ENCODE measurements at regions not wholly inside any gene's neighbourhood (a gene's known extent, or its start where the extent isn't known, plus 50 kb on each side); places are given as distances from the start of the nearest gene placed in this dataset.

GRCh38 chr5:52694648-52695047 lies 93.1 kb upstream of the ITGA1 start:
- Mint-ChIP-seq H3K4me3 (no peak overlapping the region), H3K9me3 (no peaks in the 10 kb centered on the region), H3K4me1 (ENCODE audit: low read depth in 2 of 2) (peaks cover 9 to 11% of the 10 kb centered on the region in 2 donors), H3K27me3 (peaks cover 0 to 6% of the 10 kb centered on the region in 2 donors), H3K36me3 (peaks cover 6% of the 10 kb centered on the region), H3K27ac (no peak overlapping the region)
- ATAC-seq = no peak
- no peak for DNase-seq (ENCODE audit: low spot score)

- ATAC-seq (peak in 1 of 2 donors; percentile 66), DNase-seq (ENCODE audit: low spot score) (no peak)
- Mint-ChIP-seq H3K36me3 (no peaks in the 10 kb centered on the region), H3K4me3 (peak overlapping the region; percentile 41), H3K9me3 (no peaks in the 10 kb centered on the region), H3K27ac (peak overlapping the region; percentile 25 to 87), H3K4me1 (ENCODE audit: low read depth in 2 of 2) (peaks cover 13 to 25% of the 10 kb centered on the region in 2 donors), H3K27me3 (no peaks in the 10 kb centered on the region)
These were observed 84.8 kb upstream of the ITGA1 start for GRCh38 chr5:52702877-52703276.

GRCh38 chr5:52703321-52703720 lies 84.4 kb upstream of the ITGA1 start:
- Mint-ChIP-seq H3K4me1 (ENCODE audit: low read depth in 2 of 2) (peaks cover 15 to 30% of the 10 kb centered on the region in 2 donors), H3K4me3 (peak overlapping the region; percentile 41), H3K9me3 (no peaks in the 10 kb centered on the region), H3K27ac (peak overlapping the region; percentile 25 to 87), H3K36me3 (no peaks in the 10 kb centered on the region), H3K27me3 (no peaks in the 10 kb centered on the region)
- DNase-seq (ENCODE audit: low spot score) (no peak), ATAC-seq (no peak)

GRCh38 chr5:52705720-52706119 lies 82.0 kb upstream of the ITGA1 start:
- Mint-ChIP-seq H3K4me1 (ENCODE audit: low read depth in 2 of 2) (peaks cover 26 to 53% of the 10 kb centered on the region in 2 donors), H3K27ac (no peak overlapping the region), H3K9me3 (no peaks in the 10 kb centered on the region), H3K4me3 (no peak overlapping the region), H3K36me3 (no peaks in the 10 kb centered on the region), H3K27me3 (no peaks in the 10 kb centered on the region)
- DNase-seq (ENCODE audit: low spot score) (no peak), ATAC-seq (no peak)

- H3K36me3 Mint-ChIP-seq = no peaks in the 10 kb centered on the region
- ATAC-seq = no peak
- peaks cover 35 to 58% of the 10 kb centered on the region in 2 donors for H3K4me1 Mint-ChIP-seq (ENCODE audit: low read depth in 2 of 2)
- DNase-seq (ENCODE audit: low spot score) = no peak
- no peak overlapping the region for H3K27ac Mint-ChIP-seq
- no peak overlapping the region for H3K4me3 Mint-ChIP-seq
- no peaks in the 10 kb centered on the region for H3K27me3 Mint-ChIP-seq
- H3K9me3 Mint-ChIP-seq = no peaks in the 10 kb centered on the region
These were observed 80.9 kb upstream of the ITGA1 start for GRCh38 chr5:52706775-52707174.

GRCh38 chr5:52707616-52708015 lies 80.1 kb upstream of the ITGA1 start:
- DNase-seq (ENCODE audit: low spot score) (no peak), ATAC-seq (no peak)
- Mint-ChIP-seq H3K4me3 (peak overlapping the region; percentile 15), H3K27me3 (no peaks in the 10 kb centered on the region), H3K4me1 (ENCODE audit: low read depth in 2 of 2) (peaks cover 33 to 52% of the 10 kb centered on the region in 2 donors), H3K36me3 (no peaks in the 10 kb centered on the region), H3K9me3 (no peaks in the 10 kb centered on the region), H3K27ac (peak overlapping the region; percentile 40 to 74)

- no peaks in the 10 kb centered on the region for H3K36me3 Mint-ChIP-seq
- DNase-seq (ENCODE audit: low spot score) = no peak
- peak overlapping the region; percentile 38 for H3K4me3 Mint-ChIP-seq
- H3K4me1 Mint-ChIP-seq (ENCODE audit: low read depth in 2 of 2) = peaks cover 32 to 46% of the 10 kb centered on the region in 2 donors
- peak overlapping the region; percentile 40 to 74 for H3K27ac Mint-ChIP-seq
- H3K27me3 Mint-ChIP-seq = no peaks in the 10 kb centered on the region
- ATAC-seq = no peak
- H3K9me3 Mint-ChIP-seq = no peaks in the 10 kb centered on the region
These were observed 79.3 kb upstream of the ITGA1 start for GRCh38 chr5:52708463-52708862.

- ATAC-seq (peak; percentile 92 to 93), DNase-seq (ENCODE audit: low spot score) (peak; percentile 65)
- Mint-ChIP-seq H3K36me3 (no peaks in the 10 kb centered on the region), H3K4me1 (ENCODE audit: low read depth in 2 of 2) (peaks cover 30 to 40% of the 10 kb centered on the region in 2 donors), H3K9me3 (no peaks in the 10 kb centered on the region), H3K27ac (peak overlapping the region; percentile 74 to 89), H3K4me3 (peak overlapping the region; percentile 66), H3K27me3 (no peaks in the 10 kb centered on the region)
These were observed 78.4 kb upstream of the ITGA1 start for GRCh38 chr5:52709167-52709925.

GRCh38 chr5:52710310-52710971 lies 77.3 kb upstream of the ITGA1 start:
- Mint-ChIP-seq H3K36me3 (no peaks in the 10 kb centered on the region), H3K4me1 (ENCODE audit: low read depth in 2 of 2) (peaks cover 30 to 36% of the 10 kb centered on the region in 2 donors), H3K4me3 (peak overlapping the region; percentile 66), H3K27ac (peak overlapping the region; percentile 74 to 89), H3K9me3 (no peaks in the 10 kb centered on the region), H3K27me3 (no peaks in the 10 kb centered on the region)
- no peak for DNase-seq (ENCODE audit: low spot score)
- ATAC-seq = no peak

GRCh38 chr5:52710972-52711596 lies 76.6 kb upstream of the ITGA1 start:
- H3K36me3 Mint-ChIP-seq = no peaks in the 10 kb centered on the region
- peaks cover 30 to 36% of the 10 kb centered on the region in 2 donors for H3K4me1 Mint-ChIP-seq (ENCODE audit: low read depth in 2 of 2)
- H3K27ac Mint-ChIP-seq = peak overlapping the region; percentile 74 to 89
- H3K4me3 Mint-ChIP-seq = peak overlapping the region; percentile 2
- no peaks in the 10 kb centered on the region for H3K27me3 Mint-ChIP-seq
- ATAC-seq (no peak), DNase-seq (ENCODE audit: low spot score) (no peak)
- no peaks in the 10 kb centered on the region for H3K9me3 Mint-ChIP-seq

- DNase-seq (ENCODE audit: low spot score) (no peak), ATAC-seq (no peak)
- peaks cover 30 to 36% of the 10 kb centered on the region in 2 donors for H3K4me1 Mint-ChIP-seq (ENCODE audit: low read depth in 2 of 2)
- peaks cover 0 to 4% of the 10 kb centered on the region in 2 donors for H3K27me3 Mint-ChIP-seq
- H3K36me3 Mint-ChIP-seq = peaks cover 4% of the 10 kb centered on the region
- no peak overlapping the region for H3K27ac Mint-ChIP-seq
- H3K4me3 Mint-ChIP-seq = no peak overlapping the region
- H3K9me3 Mint-ChIP-seq = peaks cover 4% of the 10 kb centered on the region
These were observed 75.4 kb upstream of the ITGA1 start for GRCh38 chr5:52712354-52712753.

- ATAC-seq = peak; percentile 90 to 94
- H3K4me1 Mint-ChIP-seq (ENCODE audit: low read depth in 2 of 2) = peaks cover 23 to 29% of the 10 kb centered on the region in 2 donors
These were observed 62.5 kb upstream of the ITGA1 start for GRCh38 chr5:52725065-52725746.

GRCh38 chr5:52725808-52726207 lies 61.9 kb upstream of the ITGA1 start:
- H3K36me3 Mint-ChIP-seq = peaks cover 6% of the 10 kb centered on the region
- peaks cover 0 to 2% of the 10 kb centered on the region in 2 donors for H3K27me3 Mint-ChIP-seq
- H3K4me1 Mint-ChIP-seq (ENCODE audit: low read depth in 2 of 2) = peaks cover 23 to 29% of the 10 kb centered on the region in 2 donors
- peak overlapping the region; percentile 76 for H3K4me3 Mint-ChIP-seq
- no peak for ATAC-seq
- H3K9me3 Mint-ChIP-seq = peaks cover 4% of the 10 kb centered on the region
- H3K27ac Mint-ChIP-seq = peak overlapping the region; percentile 20 to 46
- no peak for DNase-seq (ENCODE audit: low spot score)

More at GRCh38 chr5:52725065-52725746, 62.5 kb upstream of the ITGA1 start:
- H3K27ac Mint-ChIP-seq = peak overlapping the region; percentile 20 to 46
- peaks cover 12% of the 10 kb centered on the region for H3K36me3 Mint-ChIP-seq
- peak overlapping the region; percentile 76 for H3K4me3 Mint-ChIP-seq
- H3K9me3 Mint-ChIP-seq = peaks cover 7% of the 10 kb centered on the region
- peaks cover 3 to 8% of the 10 kb centered on the region in 2 donors for H3K27me3 Mint-ChIP-seq
- DNase-seq (ENCODE audit: low spot score) = no peak
